SU-DHL-6 (cell line): ENCODE measurements at regions not wholly inside any gene's neighbourhood (a gene's known extent, or its start where the extent isn't known, plus 50 kb on each side); places are given as distances from the start of the nearest gene placed in this dataset.

Source experiments
- EZH2phosphoT487 ChIP-seq: fragments of 200-600 bp; sonication (generic), shearing (Covaris generic); conservative IDR thresholded peaks from 2 replicates; pipeline ENCODE4 v1.6.1; 2018; ENCODE audit warnings: mild to moderate bottlenecking, antibody characterized with exemption, low read length, moderate library complexity, mixed read lengths
- TF ChIP-seq, protein P1 (sequence below): fragments of 200-600 bp; sonication (generic); IDR thresholded peaks from one replicate; pipeline ENCODE4 v1.5.1; 2017; ENCODE audit warnings: antibody characterized with exemption, mild to moderate bottlenecking, low read length, moderate library complexity; ENCODE audit not compliant: insufficient read depth, poor library complexity, severe bottlenecking

DNA sequence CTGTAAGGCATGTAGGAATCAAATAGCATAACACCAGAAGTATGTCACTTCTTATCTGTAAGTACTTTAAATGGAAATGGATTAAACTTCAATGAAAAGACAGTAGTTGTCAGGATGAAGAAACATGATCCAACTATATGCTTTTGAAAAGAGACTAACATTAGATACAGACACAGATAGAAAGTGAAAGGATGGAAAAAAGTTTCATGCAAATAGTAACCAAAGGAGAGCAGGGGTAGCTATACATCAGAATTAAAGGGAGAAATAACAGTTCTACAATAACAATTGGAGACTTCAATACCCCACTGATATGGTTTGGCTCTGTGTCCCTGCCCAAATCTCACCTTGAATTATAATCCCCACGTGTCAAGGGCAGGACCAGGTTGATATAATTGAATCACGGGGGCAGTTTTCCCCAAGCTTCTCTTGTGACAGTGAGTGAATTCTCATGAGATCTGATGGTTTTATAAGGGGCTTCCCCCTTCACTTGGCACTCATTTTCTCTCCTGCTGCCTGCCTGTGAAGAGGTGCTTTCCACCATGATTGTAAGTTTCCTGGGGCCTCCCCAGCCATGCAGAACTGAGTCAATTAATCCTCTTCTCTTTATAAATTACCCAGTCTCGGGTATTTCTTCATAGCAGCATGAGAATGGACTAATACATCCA, 205.4 kb upstream of the CDH2 start:
- TF ChIP-seq, protein P1, sequence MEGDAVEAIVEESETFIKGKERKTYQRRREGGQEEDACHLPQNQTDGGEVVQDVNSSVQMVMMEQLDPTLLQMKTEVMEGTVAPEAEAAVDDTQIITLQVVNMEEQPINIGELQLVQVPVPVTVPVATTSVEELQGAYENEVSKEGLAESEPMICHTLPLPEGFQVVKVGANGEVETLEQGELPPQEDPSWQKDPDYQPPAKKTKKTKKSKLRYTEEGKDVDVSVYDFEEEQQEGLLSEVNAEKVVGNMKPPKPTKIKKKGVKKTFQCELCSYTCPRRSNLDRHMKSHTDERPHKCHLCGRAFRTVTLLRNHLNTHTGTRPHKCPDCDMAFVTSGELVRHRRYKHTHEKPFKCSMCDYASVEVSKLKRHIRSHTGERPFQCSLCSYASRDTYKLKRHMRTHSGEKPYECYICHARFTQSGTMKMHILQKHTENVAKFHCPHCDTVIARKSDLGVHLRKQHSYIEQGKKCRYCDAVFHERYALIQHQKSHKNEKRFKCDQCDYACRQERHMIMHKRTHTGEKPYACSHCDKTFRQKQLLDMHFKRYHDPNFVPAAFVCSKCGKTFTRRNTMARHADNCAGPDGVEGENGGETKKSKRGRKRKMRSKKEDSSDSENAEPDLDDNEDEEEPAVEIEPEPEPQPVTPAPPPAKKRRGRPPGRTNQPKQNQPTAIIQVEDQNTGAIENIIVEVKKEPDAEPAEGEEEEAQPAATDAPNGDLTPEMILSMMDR, result no peak
- no peak for TF ChIP-seq EZH2phosphoT487
